DND-41 (cell line): ENCODE measurements at regions not wholly inside any gene's neighbourhood (a gene's known extent, or its start where the extent isn't known, plus 50 kb on each side); places are given as distances from the start of the nearest gene placed in this dataset.

Experiments
- ATAC-seq: fragments of 200-7000 bp; cut with Tn5 transposase; 3 replicates; pipeline ENCODE4 v1.9.1; 2021; ENCODE audit warnings: low read depth; ENCODE audit not compliant: insufficient read depth
- DNase-seq: peaks from one replicate; pipeline ENCODE4 v3.0.0-alpha.2; 2020
- H2AFZ ChIP-seq: 2 replicates; pipeline ENCODE4 v1.6.0; 2012; ENCODE audit warnings: low read depth, low read length
- H3K27ac ChIP-seq: 2 replicates; pipeline ENCODE4 v1.5.1; 2012; ENCODE audit warnings: low read length, inconsistent platforms
- H3K27me3 ChIP-seq: fragments of 200-600 bp; sonication (generic); 2 replicates; pipeline ENCODE4 v1.6.0; 2012; ENCODE audit warnings: low read length, mild to moderate bottlenecking, inconsistent platforms; ENCODE audit not compliant: insufficient read depth, poor library complexity
- H3K36me3 ChIP-seq: 2 replicates; pipeline ENCODE4 v1.5.1; 2012; ENCODE audit warnings: low read length, inconsistent platforms; ENCODE audit not compliant: insufficient read depth
- H3K4me1 ChIP-seq: 2 replicates; pipeline ENCODE4 v1.5.1; 2012; ENCODE audit warnings: mild to moderate bottlenecking, low read length; ENCODE audit not compliant: insufficient read depth
- H3K4me2 ChIP-seq: 2 replicates; pipeline ENCODE4 v1.6.0; 2012; ENCODE audit warnings: mild to moderate bottlenecking, moderate library complexity, low read length, inconsistent platforms; ENCODE audit not compliant: insufficient read depth
- H3K4me3 ChIP-seq, 2 experiments: fragments of 200-600 bp in 1 of 2; shearing (Covaris generic) in 1 of 2; 2 replicates each; pipeline ENCODE4 v1.5.1; 2012 to 2016; ENCODE audit warnings: inconsistent platforms in 2 of 2, low read length in 2 of 2, mild to moderate bottlenecking in 2 of 2, low read depth in 1 of 2, moderate library complexity in 1 of 2
- H3K79me2 ChIP-seq: 2 replicates; pipeline ENCODE4 v1.6.0; 2012; ENCODE audit warnings: low read length, inconsistent platforms; ENCODE audit not compliant: insufficient read depth
- H3K9ac ChIP-seq: 2 replicates; pipeline ENCODE4 v1.6.0; 2012; ENCODE audit warnings: low read depth, mild to moderate bottlenecking, inconsistent platforms, low read length, moderate library complexity
- H3K9me3 ChIP-seq: 2 replicates; pipeline ENCODE4 v1.5.1; 2012; ENCODE audit warnings: low read length, moderate library complexity, mild to moderate bottlenecking, inconsistent platforms; ENCODE audit not compliant: insufficient read depth, severe bottlenecking
- H4K20me1 ChIP-seq: 2 replicates; pipeline ENCODE4 v1.6.0; 2012; ENCODE audit warnings: low read length; ENCODE audit not compliant: insufficient read depth
- CTCF ChIP-seq: IDR thresholded peaks from 2 replicates; pipeline ENCODE4 v1.5.1; 2012; ENCODE audit warnings: borderline replicate concordance, low read length, moderate library complexity, mild to moderate bottlenecking; ENCODE audit not compliant: poor library complexity, severe bottlenecking; ENCODE audit errors: extremely low read depth
- EZH2 ChIP-seq: IDR thresholded peaks from 3 replicates; pipeline ENCODE4 v1.6.1; 2012; ENCODE audit warnings: borderline replicate concordance, low read depth, mild to moderate bottlenecking, moderate library complexity, low read length, inconsistent platforms; ENCODE audit not compliant: severe bottlenecking

DNA sequence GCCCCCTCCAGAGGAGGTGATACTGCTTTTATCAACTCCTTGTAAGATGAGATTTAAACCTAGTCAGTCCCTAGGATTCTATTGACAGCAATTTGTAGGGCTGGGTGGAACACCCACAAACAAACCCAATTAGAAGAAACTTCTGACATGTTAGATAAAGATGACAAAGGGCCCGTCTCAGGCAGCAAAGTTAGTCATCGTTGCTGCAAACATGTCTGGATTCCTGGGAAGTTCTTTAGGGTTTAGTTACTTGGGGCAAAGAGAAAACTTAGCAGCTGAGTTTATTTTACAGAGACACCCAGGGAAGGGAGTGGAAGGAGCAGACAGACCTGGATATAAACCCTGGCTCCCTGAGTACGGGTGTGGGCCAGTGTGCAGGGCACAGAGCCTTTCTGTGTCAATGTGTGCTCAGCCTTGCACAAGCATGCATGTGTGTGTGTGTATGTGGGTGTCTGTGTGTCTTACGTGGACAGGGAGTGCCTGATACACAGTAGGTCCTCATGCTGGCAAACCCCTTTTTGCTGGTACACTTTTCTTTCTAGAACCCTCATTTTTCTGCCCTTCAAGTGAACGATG is 130.0 kb upstream of the STX18 start:
- H3K9ac ChIP-seq, result no peak overlapping the region
- no peak overlapping the region for H3K27ac ChIP-seq
- no peaks in the 10 kb centered on the region for H3K4me1 ChIP-seq
- H3K36me3 ChIP-seq, result no peaks in the 10 kb centered on the region
- H3K27me3 ChIP-seq, result no peaks in the 10 kb centered on the region
- H3K9me3 ChIP-seq, result no peaks in the 10 kb centered on the region
- H3K4me2 ChIP-seq, result no peak overlapping the region
- no peak for ATAC-seq
- no peaks in the 10 kb centered on the region for H3K79me2 ChIP-seq
- no peak overlapping the region for H2AFZ ChIP-seq
- TF ChIP-seq CTCF (no peak), EZH2 (no peak)
- H3K4me3 ChIP-seq, result no peak overlapping the region
- H4K20me1 ChIP-seq, result no peaks in the 10 kb centered on the region
- DNase-seq, result no peak

DNA sequence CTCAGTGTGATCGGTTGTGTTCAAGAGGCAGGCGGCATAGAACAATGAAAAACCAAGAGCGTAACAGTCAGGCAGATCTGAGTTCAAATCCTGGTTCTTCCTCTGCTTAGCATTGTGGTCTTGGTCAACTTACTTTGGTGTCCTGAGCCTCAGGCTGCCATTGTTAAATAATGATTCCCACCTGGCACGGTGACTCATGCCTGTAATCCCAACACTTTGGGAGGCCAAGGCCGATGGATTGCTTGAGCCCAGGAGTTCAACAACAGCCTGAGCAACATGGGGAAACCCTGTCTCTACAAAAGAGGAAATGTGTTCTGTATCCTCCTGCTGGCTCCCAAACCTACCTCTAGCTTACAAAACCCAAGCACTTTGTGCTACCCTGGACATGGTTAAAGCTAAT is 129.0 kb upstream of the STX18 start:
- TF ChIP-seq EZH2 (no peak), CTCF (no peak)
- no peaks in the 10 kb centered on the region for H3K9me3 ChIP-seq
- no peaks in the 10 kb centered on the region for H3K27me3 ChIP-seq
- no peak overlapping the region for H3K9ac ChIP-seq
- no peak for ATAC-seq
- no peaks in the 10 kb centered on the region for H3K36me3 ChIP-seq
- H3K27ac ChIP-seq, result no peak overlapping the region
- H3K4me1 ChIP-seq, result no peaks in the 10 kb centered on the region
- no peaks in the 10 kb centered on the region for H4K20me1 ChIP-seq
- no peaks in the 10 kb centered on the region for H3K79me2 ChIP-seq
- H3K4me2 ChIP-seq, result no peak overlapping the region
- no peak overlapping the region for H3K4me3 ChIP-seq
- DNase-seq, result no peak
- no peak overlapping the region for H2AFZ ChIP-seq

DNA sequence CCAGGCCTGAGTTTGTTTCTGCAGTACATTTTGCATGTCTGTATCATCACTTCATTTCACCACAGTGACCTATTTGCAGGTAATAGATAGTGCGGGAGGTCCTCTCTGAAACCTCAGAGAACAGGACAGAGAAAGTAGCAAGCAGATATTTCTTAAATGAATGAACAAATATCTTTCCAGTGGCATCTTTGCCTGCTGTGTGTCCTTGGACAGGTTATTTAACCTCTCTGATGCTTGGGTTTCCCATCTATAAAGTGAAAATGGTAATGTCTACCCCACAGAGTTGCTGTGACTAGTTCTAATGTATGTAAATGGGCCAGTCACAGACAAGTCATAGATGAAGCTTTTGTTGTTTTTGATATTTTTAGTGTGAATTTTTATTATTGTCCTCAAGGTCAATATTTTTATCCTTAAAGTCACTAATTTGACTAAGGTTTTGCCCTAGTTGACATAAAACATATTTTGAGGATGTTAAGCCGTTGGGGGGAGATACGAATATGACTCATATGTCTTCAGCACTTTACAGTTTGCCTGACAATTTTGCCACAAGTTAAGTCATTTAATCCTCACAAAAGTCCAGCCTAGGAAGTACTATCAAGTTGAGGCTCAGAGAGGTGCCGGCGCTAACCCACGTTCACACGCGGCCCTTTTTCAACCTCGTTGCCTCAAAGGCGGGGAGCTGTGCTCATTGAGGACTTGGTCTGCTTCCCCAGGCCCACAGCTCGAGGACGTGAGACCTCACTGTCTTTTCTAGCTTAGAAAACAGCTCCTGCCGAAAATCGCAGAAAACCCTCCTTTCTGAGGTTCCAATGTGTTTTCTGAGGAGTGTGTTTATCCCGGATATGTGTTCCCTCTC is 126.7 kb upstream of the STX18 start:
- no peak overlapping the region for H3K4me2 ChIP-seq
- DNase-seq, result no peak
- no peak overlapping the region for H2AFZ ChIP-seq
- no peaks in the 10 kb centered on the region for H3K4me1 ChIP-seq
- H3K36me3 ChIP-seq, result no peaks in the 10 kb centered on the region
- H3K9ac ChIP-seq, result no peak overlapping the region
- no peak for ATAC-seq
- no peaks in the 10 kb centered on the region for H3K79me2 ChIP-seq
- H3K4me3 ChIP-seq, result no peak overlapping the region
- no peaks in the 10 kb centered on the region for H3K9me3 ChIP-seq
- H3K27me3 ChIP-seq, result no peaks in the 10 kb centered on the region
- no peak overlapping the region for H3K27ac ChIP-seq
- TF ChIP-seq EZH2 (no peak), CTCF (no peak)
- no peaks in the 10 kb centered on the region for H4K20me1 ChIP-seq
